HG02759 (cell line): ENCODE measurements at regions not wholly inside any gene's neighbourhood (a gene's known extent, or its start where the extent isn't known, plus 50 kb on each side); places are given as distances from the start of the nearest gene placed in this dataset.

Experiments used
- ATAC-seq: cut with Tn5 transposase; IDR thresholded peaks from one replicate; pipeline ENCODE4 v1.9.1; 2021; ENCODE audit warnings: mild to moderate bottlenecking, moderate library complexity; ENCODE audit not compliant: unreplicated experiment

GRCh38 chr20:56797023-56797422 is 167.9 kb downstream of the TFAP2C start:
- ATAC-seq: no peak

GRCh38 chr20:56798634-56799033 is 169.5 kb downstream of the TFAP2C start:
- ATAC-seq: no peak

- no peak for ATAC-seq
Observed at GRCh38 chr20:56799187-56799586, 170.1 kb downstream of the TFAP2C start.

- ATAC-seq: no peak
Observed at GRCh38 chr20:56800088-56800487, 171.0 kb downstream of the TFAP2C start.

DNA sequence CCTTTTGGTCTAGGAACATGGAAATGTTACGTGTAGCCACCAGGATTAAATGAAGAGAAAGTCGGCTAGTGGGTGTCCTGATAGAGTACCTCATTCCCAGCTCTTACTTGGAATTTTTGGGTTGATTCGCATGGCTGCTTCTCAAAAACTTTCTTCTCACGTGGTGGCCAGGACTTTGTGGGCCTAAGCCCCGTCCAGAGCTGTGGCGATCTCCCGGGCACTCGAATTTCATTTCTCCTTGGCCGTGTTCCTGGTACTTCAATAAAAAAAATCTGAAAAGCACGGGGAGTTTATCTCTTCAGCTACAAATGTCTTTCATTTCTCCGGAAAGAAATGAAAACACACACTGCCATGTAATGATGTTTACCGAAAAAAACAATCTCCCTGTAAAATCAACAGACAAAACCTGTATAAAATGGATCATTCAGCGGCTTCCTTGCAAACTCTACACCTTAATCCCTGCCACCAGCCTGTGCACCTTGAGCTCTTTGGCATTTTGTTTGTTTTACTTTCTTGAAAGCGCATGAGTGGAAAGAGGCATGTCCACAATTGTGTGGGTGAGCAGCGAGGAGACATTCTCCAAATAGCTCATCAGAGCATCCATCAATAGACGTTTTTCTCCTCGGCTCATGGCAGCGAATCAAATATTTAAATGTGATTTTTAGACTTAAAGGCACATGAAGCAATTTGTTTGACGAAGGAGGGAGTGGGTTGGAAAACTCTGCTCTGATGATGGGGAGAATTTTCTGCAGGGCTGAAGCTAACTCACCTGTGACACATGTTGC is 173.1 kb downstream of the TFAP2C start:
- ATAC-seq: no peak

GRCh38 chr20:56802805-56803204 is 173.7 kb downstream of the TFAP2C start:
- ATAC-seq: no peak

- no peak for ATAC-seq
Observed at GRCh38 chr20:56805313-56805712, 176.2 kb downstream of the TFAP2C start.

DNA sequence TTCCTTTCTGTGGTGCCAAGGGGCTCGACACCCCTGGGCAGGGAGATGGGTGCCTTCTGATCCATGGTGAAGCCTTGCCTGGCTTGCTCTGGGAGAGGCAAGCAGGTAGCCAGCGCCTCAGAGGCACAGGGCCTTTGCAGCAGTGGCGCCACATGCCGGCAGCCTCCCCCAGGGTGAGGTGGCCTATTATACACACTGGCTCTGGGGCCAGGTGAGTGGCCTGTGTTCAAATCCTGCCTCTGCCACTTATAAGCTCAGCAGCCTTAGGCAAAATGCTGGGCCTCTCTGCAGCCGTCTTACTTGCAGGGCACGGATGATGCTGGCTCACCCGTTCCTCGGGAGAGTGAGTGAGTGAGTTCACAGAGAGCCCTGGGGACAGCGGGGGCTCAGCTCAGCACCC is 176.9 kb downstream of the TFAP2C start:
- ATAC-seq: no peak

- no peak for ATAC-seq
Observed at GRCh38 chr20:56806952-56807517, 177.9 kb downstream of the TFAP2C start.

DNA sequence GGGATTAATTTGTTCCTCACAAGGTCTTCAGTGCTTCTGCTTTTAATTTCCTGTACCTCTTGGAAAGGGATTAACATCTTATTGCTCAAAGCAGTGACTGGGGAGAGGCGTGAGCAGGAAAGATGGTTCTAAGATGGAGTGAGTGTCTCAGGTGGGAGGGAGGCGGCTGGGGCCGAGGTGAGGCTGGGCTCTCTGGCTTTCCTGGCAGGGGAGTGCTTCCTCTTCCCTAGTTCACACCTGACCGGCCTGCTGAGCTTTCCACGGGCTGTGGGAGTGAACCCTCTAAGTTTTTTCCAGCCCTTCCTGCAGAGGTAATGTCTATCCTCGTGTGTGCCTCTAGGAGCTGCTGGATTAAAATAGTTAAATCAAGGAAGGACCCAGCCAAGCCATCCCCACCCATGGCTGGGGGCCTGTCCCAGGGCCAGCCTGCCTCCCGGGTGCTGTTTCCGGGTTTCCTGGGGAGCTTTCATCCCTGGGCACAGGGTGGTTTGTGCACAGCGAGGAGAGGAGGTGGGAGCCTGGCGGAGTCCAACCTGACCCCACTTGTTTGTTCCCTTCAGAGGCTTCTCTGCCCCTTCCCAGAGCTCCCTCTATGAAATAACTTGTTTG is 179.1 kb downstream of the TFAP2C start:
- ATAC-seq: no peak

GRCh38 chr20:56808732-56809131 is 179.6 kb downstream of the TFAP2C start:
- ATAC-seq: no peak

DNA sequence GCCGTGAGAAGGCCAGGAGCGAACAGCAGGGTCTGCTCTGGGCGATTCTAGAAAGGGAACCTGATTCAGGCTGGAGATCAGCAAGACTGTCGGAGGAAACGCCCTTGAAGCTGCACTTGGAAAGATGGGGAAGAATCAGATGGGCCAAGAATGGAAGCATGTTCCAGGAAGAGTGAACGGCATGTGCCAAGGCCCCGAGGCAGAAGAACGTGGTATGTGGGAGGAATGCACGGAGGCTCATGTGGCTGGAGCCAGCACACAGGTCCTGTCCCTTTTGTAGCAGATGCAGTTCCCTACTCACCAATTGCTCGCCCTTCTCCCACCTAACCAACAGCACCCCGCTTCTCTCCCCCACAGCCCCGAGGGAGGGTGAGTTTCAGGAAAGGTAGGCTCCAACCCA is 180.6 kb downstream of the TFAP2C start:
- no peak for ATAC-seq

DNA sequence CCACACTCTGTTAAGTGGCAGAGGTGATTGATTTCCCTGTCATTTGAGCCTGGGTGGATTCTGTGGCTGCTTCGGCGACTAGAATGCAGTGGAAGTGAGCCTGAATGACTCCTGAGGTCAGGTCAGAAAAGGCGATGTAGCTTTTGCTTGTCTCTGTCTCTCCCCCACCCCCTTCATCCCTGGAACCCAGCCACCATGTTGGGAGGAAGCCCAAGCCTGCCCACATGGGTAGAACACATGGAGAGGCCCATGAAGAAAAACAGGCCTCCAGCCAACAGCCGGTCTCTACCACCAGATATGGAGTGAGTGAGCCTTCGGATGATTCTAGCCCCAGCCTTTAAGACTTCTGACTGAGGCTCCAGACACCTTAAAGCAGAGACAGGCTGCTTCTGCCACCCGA is 181.0 kb downstream of the TFAP2C start:
- ATAC-seq: no peak

DNA sequence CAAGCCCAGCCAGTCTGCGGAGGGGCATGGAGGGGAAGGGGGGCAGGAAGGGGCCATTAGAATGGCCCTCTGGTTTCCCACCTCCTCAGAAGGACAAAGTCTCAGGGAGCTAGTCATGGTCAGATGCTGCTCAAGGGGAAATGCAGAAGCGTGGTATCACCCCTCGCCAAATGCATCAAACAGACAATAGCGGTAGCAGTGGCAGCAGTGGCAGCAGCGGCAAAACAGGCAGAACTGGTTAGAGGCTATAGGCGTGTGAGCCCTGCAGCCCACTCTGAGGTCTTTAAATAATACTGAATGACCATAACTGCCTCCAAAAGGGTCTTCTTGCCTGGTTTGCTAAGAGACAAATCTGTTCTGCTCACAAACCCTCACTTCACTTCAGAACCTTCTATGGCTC is 186.7 kb downstream of the TFAP2C start:
- ATAC-seq: no peak

GRCh38 chr20:56816349-56816748 is 187.2 kb downstream of the TFAP2C start:
- no peak for ATAC-seq

- no peak for ATAC-seq
Observed at GRCh38 chr20:56817780-56818675, 188.9 kb downstream of the TFAP2C start.

GRCh38 chr20:56820984-56821383 is 191.9 kb downstream of the TFAP2C start:
- ATAC-seq: no peak

DNA sequence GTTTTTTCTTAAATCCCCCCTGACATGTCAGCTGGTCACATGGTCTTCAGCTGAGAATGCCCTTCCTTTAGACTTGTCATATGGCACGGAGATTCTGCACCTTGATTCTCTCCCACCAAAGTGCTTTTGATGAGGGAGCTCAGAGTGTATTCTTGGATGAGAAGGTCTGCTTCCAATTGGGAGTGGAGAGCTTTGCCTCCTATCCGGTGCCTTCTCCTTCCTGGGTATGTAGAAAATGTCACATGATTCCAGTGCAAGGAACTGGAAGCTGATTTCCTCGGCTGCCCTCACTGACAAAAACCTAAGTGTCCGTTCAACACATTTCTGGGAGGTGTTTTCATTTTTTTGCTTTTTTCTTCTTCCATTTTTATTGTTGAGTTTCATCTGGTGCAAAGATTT is 197.2 kb downstream of the TFAP2C start:
- ATAC-seq: no peak

DNA sequence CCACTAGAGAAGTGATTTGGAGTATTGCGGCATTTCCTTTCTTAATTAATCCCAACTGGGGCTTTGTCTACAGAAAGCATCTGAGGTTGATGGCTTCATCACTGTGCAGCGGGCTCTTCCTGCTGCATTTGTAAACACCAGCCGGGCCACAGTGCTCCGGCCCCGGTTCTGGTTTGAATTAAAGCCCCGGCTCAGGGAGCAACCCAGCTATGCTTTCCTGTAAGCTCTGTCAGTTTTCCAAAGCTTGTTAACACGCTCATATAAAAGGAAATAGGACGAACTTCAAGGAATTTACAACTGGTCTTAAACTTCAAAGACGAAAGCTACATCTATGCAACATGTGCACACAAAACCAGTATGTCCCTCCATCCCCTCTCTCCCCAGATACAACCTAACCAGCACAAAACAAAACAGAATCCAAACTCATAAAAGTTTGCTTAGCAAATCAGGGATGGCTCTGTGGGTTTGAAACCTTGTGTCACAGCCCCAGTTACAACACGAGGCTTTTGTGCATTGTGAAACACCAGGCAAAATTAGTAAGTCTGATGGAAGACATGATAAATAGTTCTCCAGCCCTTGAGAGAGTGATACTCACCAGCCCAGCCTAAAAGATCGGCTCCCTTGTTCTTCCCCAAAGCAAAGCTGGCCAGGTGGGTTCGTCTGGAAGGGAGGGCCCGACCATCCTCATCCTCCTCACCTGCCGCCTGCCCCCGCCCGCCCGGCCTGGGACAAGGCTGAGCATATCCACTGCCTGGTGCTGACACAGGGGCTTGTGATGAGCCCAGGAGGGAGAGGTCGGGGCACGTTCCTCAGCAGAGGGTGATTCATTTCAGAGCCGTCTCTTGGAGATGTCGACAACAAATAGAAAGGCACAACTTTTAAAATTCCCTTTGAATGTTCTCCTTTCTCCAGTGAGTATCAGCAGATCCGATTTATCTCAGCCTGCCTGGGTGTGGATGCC is 197.9 kb downstream of the TFAP2C start:
- ATAC-seq: no peak

DNA sequence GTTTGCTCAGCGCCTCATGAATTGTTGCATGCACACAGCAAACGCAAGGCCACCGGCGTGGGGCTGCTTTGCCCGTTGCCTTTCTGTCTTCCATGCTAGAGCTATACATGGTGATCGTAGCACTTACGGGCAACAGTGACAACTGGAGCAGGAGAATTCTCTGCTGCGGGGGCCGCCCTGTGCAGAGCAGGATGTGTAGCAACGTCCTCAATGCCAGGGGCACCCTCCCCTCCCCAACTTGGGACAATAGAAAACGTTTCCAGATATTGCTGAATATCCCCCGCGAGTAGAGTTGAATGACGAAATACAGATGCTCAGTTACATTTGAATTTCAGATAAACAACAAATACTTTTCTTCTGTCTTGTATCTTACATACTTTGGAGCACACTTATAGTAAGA is 198.7 kb downstream of the TFAP2C start:
- ATAC-seq: no peak
